ENCODE measurements at regions not wholly inside any gene's neighbourhood (a gene's known extent, or its start where the extent isn't known, plus 50 kb on each side); places are given as distances from the start of the nearest gene placed in this dataset.

DNA sequence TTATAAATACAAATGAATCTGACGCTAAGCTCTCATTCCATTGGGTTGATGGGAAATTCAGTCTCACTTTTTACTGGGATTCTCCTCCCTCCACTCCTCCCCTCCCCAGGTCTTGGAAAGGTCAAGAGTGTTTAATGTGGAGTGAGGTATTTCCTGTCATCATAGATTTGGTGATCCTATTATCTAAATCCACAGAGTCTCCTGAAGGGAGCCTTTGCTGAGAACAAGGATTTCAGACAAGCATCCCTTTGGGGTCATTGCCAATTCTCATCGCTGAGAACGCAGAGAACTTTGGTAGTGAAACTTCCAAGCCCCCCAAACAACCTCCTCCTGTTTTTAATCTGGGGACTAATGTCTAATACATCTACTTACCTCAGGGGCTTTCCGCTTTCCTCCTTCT, 297.9 kb downstream of the OTOL1 start:
- TF ChIP-seq, protein P1, sequence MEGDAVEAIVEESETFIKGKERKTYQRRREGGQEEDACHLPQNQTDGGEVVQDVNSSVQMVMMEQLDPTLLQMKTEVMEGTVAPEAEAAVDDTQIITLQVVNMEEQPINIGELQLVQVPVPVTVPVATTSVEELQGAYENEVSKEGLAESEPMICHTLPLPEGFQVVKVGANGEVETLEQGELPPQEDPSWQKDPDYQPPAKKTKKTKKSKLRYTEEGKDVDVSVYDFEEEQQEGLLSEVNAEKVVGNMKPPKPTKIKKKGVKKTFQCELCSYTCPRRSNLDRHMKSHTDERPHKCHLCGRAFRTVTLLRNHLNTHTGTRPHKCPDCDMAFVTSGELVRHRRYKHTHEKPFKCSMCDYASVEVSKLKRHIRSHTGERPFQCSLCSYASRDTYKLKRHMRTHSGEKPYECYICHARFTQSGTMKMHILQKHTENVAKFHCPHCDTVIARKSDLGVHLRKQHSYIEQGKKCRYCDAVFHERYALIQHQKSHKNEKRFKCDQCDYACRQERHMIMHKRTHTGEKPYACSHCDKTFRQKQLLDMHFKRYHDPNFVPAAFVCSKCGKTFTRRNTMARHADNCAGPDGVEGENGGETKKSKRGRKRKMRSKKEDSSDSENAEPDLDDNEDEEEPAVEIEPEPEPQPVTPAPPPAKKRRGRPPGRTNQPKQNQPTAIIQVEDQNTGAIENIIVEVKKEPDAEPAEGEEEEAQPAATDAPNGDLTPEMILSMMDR (IDR thresholded peaks at IDR 0.05) = no peak
- TF ChIP-seq POLR2A (IDR thresholded peaks at IDR 0.05) (no peak), EP300 (IDR thresholded peaks at IDR 0.05) (no peak)

Measured in tibial nerve (tissue), 4 donors.